Endodermal cell (in vitro differentiated cells): ENCODE measurements at regions not wholly inside any gene's neighbourhood (a gene's known extent, or its start where the extent isn't known, plus 50 kb on each side); places are given as distances from the start of the nearest gene placed in this dataset.
"Not testable (repeated sequence)": the region's sequence is repeated elsewhere in the genome, so short reads cannot be mapped to it uniquely, and the experiment has no call there.

Source experiments
- DNase-seq: peaks from one replicate; pipeline ENCODE4 v3.0.0-alpha.2; 2017
- H3K27ac ChIP-seq: 2 replicates; pipeline ENCODE4 v1.5.1; 2013; ENCODE audit warnings: mild to moderate bottlenecking, low read depth, low read length, moderate library complexity
- H3K27me3 ChIP-seq: 2 replicates; pipeline ENCODE4 v1.6.1; 2013; ENCODE audit warnings: mild to moderate bottlenecking, low read length, moderate library complexity; ENCODE audit not compliant: insufficient read depth, control insufficient read depth, poor library complexity, severe bottlenecking
- H3K36me3 ChIP-seq: 2 replicates; pipeline ENCODE4 v1.7.0; 2013; ENCODE audit warnings: mild to moderate bottlenecking, low read length, moderate library complexity; ENCODE audit not compliant: control insufficient read depth, insufficient read depth
- H3K4me1 ChIP-seq: one replicate; pipeline ENCODE4 v1.7.0; 2013; ENCODE audit warnings: low read length; ENCODE audit not compliant: control insufficient read depth, insufficient read depth
- H3K4me3 ChIP-seq: 2 replicates; pipeline ENCODE4 v1.5.1; 2013; ENCODE audit warnings: mild to moderate bottlenecking, low read length, moderate library complexity
- H3K9ac ChIP-seq: 2 replicates; pipeline ENCODE4 v1.6.1; 2013; ENCODE audit warnings: mild to moderate bottlenecking, low read length, moderate library complexity; ENCODE audit not compliant: poor library complexity, severe bottlenecking; ENCODE audit errors: extremely low read depth
- H3K9me3 ChIP-seq: 2 replicates; pipeline ENCODE4 v1.6.1; 2013; ENCODE audit warnings: mild to moderate bottlenecking, low read length, moderate library complexity; ENCODE audit not compliant: control insufficient read depth
- H3K27ac Mint-ChIP-seq: 2 replicates; pipeline ENCODE4 v1.8.0; 2020; ENCODE audit warnings: mixed read lengths
- H3K27me3 Mint-ChIP-seq: 2 replicates; pipeline ENCODE4 v1.8.0; 2021; ENCODE audit warnings: mild to moderate bottlenecking, mixed read lengths; ENCODE audit not compliant: insufficient read depth
- H3K36me3 Mint-ChIP-seq: 2 replicates; pipeline ENCODE4 v1.8.0; 2020; ENCODE audit warnings: low read depth, mixed read lengths
- H3K4me1 Mint-ChIP-seq: 2 replicates; pipeline ENCODE4 v1.8.0; 2020; ENCODE audit warnings: mixed read lengths
- H3K4me3 Mint-ChIP-seq: 2 replicates; pipeline ENCODE4 v1.8.0; 2020; ENCODE audit warnings: mild to moderate bottlenecking, moderate library complexity, mixed read lengths
- H3K9me3 Mint-ChIP-seq: 2 replicates; pipeline ENCODE4 v1.8.0; 2020; ENCODE audit warnings: mild to moderate bottlenecking, mixed read lengths
- CTCF ChIP-seq: fragments of 200-600 bp; sonication (generic); conservative IDR thresholded peaks from 2 replicates; pipeline ENCODE4 v1.5.0; 2021; ENCODE audit warnings: antibody characterized with exemption, mild to moderate bottlenecking
- WGBS, 2 experiments: methylation state at CpG; one replicate each; pipeline versions ENCODE4 v1.1.5 to v1.1.7; 2013; ENCODE audit warnings: missing lambda C conversion rate in 2 of 2, mixed read lengths in 1 of 2; ENCODE audit not compliant: insufficient coverage in 1 of 2, insufficient read length in 1 of 2; 5-methylcytosine and 5-hydroxymethylcytosine counted together

DNA sequence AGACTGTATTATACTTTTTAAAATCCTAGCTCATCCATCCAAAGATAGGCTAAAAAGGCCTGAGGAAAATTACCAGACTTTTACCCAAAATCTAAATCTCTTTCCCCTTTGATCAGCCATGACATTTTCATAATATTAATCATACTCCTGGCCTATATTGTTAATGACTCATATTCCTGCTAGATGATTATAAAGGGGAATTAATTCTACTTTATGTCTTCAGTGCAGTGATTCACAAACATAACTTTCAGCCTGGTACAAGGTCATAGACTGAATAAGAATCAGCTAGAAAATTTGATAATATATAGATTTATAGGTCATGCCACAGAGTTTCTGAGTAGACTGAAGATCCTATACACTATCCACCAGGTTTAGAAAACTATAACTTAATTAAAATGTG, 1905.4 kb downstream of the C4orf33 start:
- Histone ChIP-seq H3K36me3 (no peaks in the 10 kb centered on the region), H3K4me3 (no peak overlapping the region), H3K4me1 (no peaks in the 10 kb centered on the region), H3K9me3 (peaks cover 10% of the 10 kb centered on the region), H3K27me3 (no peaks in the 10 kb centered on the region), H3K9ac (no peak overlapping the region), H3K27ac (no peak overlapping the region)
- H3K4me3 Mint-ChIP-seq: no peak overlapping the region
- DNase-seq: no peak
- no peaks in the 10 kb centered on the region for H3K4me1 Mint-ChIP-seq
- H3K27me3 Mint-ChIP-seq: no peaks in the 10 kb centered on the region
- H3K9me3 Mint-ChIP-seq: peaks cover 10% of the 10 kb centered on the region
- no peak overlapping the region for H3K27ac Mint-ChIP-seq
- H3K36me3 Mint-ChIP-seq: peaks cover 4% of the 10 kb centered on the region
- no peak for TF ChIP-seq CTCF

DNA sequence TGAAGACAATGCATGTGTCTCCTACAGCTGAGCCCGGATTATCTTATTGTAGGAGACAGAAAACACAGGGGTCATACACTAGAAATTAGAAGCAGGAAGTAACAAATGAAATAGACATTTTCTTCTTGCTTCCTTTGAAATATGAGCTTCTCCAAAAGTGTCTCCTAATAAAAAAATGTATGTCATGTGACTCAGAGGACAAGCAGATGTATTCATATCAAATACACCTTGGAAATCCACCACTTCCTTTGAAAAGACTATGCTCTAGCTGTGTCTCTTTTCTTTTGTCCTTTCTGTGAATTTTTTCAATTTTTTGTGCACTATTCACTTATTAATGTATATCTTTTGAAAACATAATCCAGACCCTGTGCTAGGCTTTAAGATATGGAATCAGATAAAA, 1906.2 kb downstream of the C4orf33 start:
- Histone ChIP-seq H3K9ac (no peak overlapping the region), H3K27ac (no peak overlapping the region), H3K27me3 (no peaks in the 10 kb centered on the region), H3K36me3 (no peaks in the 10 kb centered on the region), H3K4me1 (no peaks in the 10 kb centered on the region), H3K4me3 (no peak overlapping the region), H3K9me3 (peaks cover 3% of the 10 kb centered on the region)
- TF ChIP-seq CTCF: no peak
- Mint-ChIP-seq H3K4me1 (no peaks in the 10 kb centered on the region), H3K27ac (no peak overlapping the region), H3K27me3 (no peaks in the 10 kb centered on the region), H3K4me3 (no peak overlapping the region), H3K36me3 (peaks cover 2% of the 10 kb centered on the region), H3K9me3 (peaks cover 2% of the 10 kb centered on the region)
- DNase-seq: no peak
- 97 to 100% methylated on average over 1 of the region's 1 CpG for WGBS, 2 experiments

- no peak overlapping the region for H3K4me3 Mint-ChIP-seq
- no peaks in the 10 kb centered on the region for H3K27me3 Mint-ChIP-seq
- WGBS, 2 experiments: 91 to 95% methylated on average over 4 to 6 of the region's 6 CpGs
- no peak overlapping the region for H3K27ac Mint-ChIP-seq
- Histone ChIP-seq H3K36me3 (no peaks in the 10 kb centered on the region), H3K9ac (no peak overlapping the region), H3K4me3 (no peak overlapping the region), H3K9me3 (peaks cover 25% of the 10 kb centered on the region), H3K27ac (no peak overlapping the region), H3K27me3 (no peaks in the 10 kb centered on the region), H3K4me1 (no peaks in the 10 kb centered on the region)
- H3K4me1 Mint-ChIP-seq: no peaks in the 10 kb centered on the region
- H3K9me3 Mint-ChIP-seq: no peaks in the 10 kb centered on the region
- no peak for TF ChIP-seq CTCF
- no peak for DNase-seq
- H3K36me3 Mint-ChIP-seq: no peaks in the 10 kb centered on the region
These were observed 1910.4 kb downstream of the C4orf33 start for GRCh38 chr4:131006388-131006787.

GRCh38 chr4:131011961-131012360, 1916.0 kb downstream of the C4orf33 start:
- H3K9me3 Mint-ChIP-seq, H3K27ac ChIP-seq, H3K27me3 ChIP-seq, H3K27ac Mint-ChIP-seq, H3K36me3 ChIP-seq, H3K4me3 Mint-ChIP-seq, H3K9ac ChIP-seq, H3K4me1 ChIP-seq, H3K27me3 Mint-ChIP-seq, H3K36me3 Mint-ChIP-seq: not testable (repeated sequence)
- Histone ChIP-seq H3K4me3 (peak overlapping the region; percentile 47), H3K9me3 (peaks cover 27% of the 10 kb centered on the region)
- 63% methylated on average over 4 of the region's 4 CpGs; no CpG with 5 or more reads in 1 of the 2 experiments for WGBS, 2 experiments
- H3K4me1 Mint-ChIP-seq: peaks cover 12% of the 10 kb centered on the region
- DNase-seq: peak; percentile 70
